Trophoblast cell (in vitro differentiated cells and primary cell): ENCODE measurements at regions not wholly inside any gene's neighbourhood (a gene's known extent, or its start where the extent isn't known, plus 50 kb on each side); places are given as distances from the start of the nearest gene placed in this dataset.

Experiments used
- DNase-seq, 2 donors: peaks; one replicate each; pipeline ENCODE4 v3.0.0-alpha.2; 2016
- H2AFZ ChIP-seq: 2 replicates; pipeline ENCODE4 v1.6.1; 2013; ENCODE audit warnings: low read length, moderate library complexity, mild to moderate bottlenecking; ENCODE audit not compliant: insufficient read depth, poor library complexity
- H2AK5ac ChIP-seq: 2 replicates; pipeline ENCODE4 v1.6.1; 2013; ENCODE audit warnings: mild to moderate bottlenecking, low read length
- H2BK120ac ChIP-seq: 2 replicates; pipeline ENCODE4 v1.6.1; 2013; ENCODE audit warnings: low read length, mild to moderate bottlenecking, moderate library complexity; ENCODE audit not compliant: insufficient read depth, poor library complexity
- H2BK12ac ChIP-seq: 2 replicates; pipeline ENCODE4 v1.6.1; 2013; ENCODE audit warnings: mild to moderate bottlenecking, low read length, moderate library complexity
- H2BK5ac ChIP-seq: 2 replicates; pipeline ENCODE4 v1.6.1; 2013; ENCODE audit warnings: low read length, low read depth, moderate library complexity, mild to moderate bottlenecking; ENCODE audit not compliant: poor library complexity
- H3K14ac ChIP-seq: 2 replicates; pipeline ENCODE4 v1.6.1; 2013; ENCODE audit warnings: mild to moderate bottlenecking, low read length
- H3K18ac ChIP-seq: 2 replicates; pipeline ENCODE4 v1.6.1; 2013; ENCODE audit warnings: mild to moderate bottlenecking, low read length
- H3K23ac ChIP-seq: 2 replicates; pipeline ENCODE4 v1.6.1; 2013; ENCODE audit warnings: low read length
- H3K27ac ChIP-seq: 2 replicates; pipeline ENCODE4 v1.5.1; 2013; ENCODE audit warnings: low read depth, mild to moderate bottlenecking, inconsistent platforms, low read length, moderate library complexity
- H3K27me3 ChIP-seq: 2 replicates; pipeline ENCODE4 v1.6.1; 2013; ENCODE audit warnings: inconsistent platforms, mild to moderate bottlenecking, low read length, moderate library complexity; ENCODE audit not compliant: insufficient read depth
- H3K36me3 ChIP-seq, 2 experiments: 1 replicate in 1 of 2; 2 replicates in 1 of 2; pipeline ENCODE4 v1.6.1; 2013; ENCODE audit warnings: low read length in 2 of 2, mild to moderate bottlenecking in 2 of 2, moderate library complexity in 1 of 2; ENCODE audit not compliant: insufficient read depth in 2 of 2, control insufficient read depth in 1 of 2
- H3K4ac ChIP-seq: 2 replicates; pipeline ENCODE4 v1.6.1; 2013; ENCODE audit warnings: low read depth, mild to moderate bottlenecking, low read length, moderate library complexity
- H3K4me1 ChIP-seq, 2 experiments: 1 replicate in 1 of 2; 2 replicates in 1 of 2; pipeline ENCODE4 v1.6.1; 2013; ENCODE audit warnings: low read length in 2 of 2, mild to moderate bottlenecking in 2 of 2, moderate library complexity in 1 of 2; ENCODE audit not compliant: insufficient read depth in 2 of 2, control insufficient read depth in 1 of 2
- H3K4me2 ChIP-seq: 2 replicates; pipeline ENCODE4 v1.6.1; 2013; ENCODE audit warnings: inconsistent platforms, mild to moderate bottlenecking, low read length, moderate library complexity
- H3K4me3 ChIP-seq: 2 replicates; pipeline ENCODE4 v1.5.1; 2013; ENCODE audit warnings: mild to moderate bottlenecking, low read depth, low read length, inconsistent platforms
- H3K79me1 ChIP-seq: one replicate; pipeline ENCODE4 v1.6.1; 2013; ENCODE audit warnings: low read length
- H3K79me2 ChIP-seq: 2 replicates; pipeline ENCODE4 v1.6.1; 2013; ENCODE audit warnings: low read length, mild to moderate bottlenecking; ENCODE audit not compliant: control insufficient read depth, insufficient read depth, poor library complexity
- H3K9ac ChIP-seq: 2 replicates; pipeline ENCODE4 v1.6.1; 2013; ENCODE audit warnings: mild to moderate bottlenecking, low read length
- H3K9me3 ChIP-seq: 2 replicates; pipeline ENCODE4 v1.6.1; 2013; ENCODE audit warnings: low read depth, mild to moderate bottlenecking, control low read depth, inconsistent platforms, low read length; ENCODE audit not compliant: insufficient read depth
- H4K12ac ChIP-seq: 2 replicates; pipeline ENCODE4 v1.6.1; 2013; ENCODE audit warnings: low read depth, mild to moderate bottlenecking, low read length, moderate library complexity
- H4K8ac ChIP-seq: 2 replicates; pipeline ENCODE4 v1.6.1; 2013; ENCODE audit warnings: low read depth, mild to moderate bottlenecking, low read length, moderate library complexity
- H4K91ac ChIP-seq: one replicate; pipeline ENCODE4 v1.6.1; 2013; ENCODE audit warnings: low read depth, mild to moderate bottlenecking, low read length, moderate library complexity
- WGBS: extraction: QIAGEN DNeasy Blood & Tissue Kit; methylation state at CpG from one replicate; pipeline ENCODE4 v1.1.7; 2013; ENCODE audit warnings: missing lambda C conversion rate; ENCODE audit not compliant: insufficient read length, insufficient coverage; ENCODE audit errors: extremely low coverage; 5-methylcytosine and 5-hydroxymethylcytosine counted together

- H2AFZ ChIP-seq: no peak overlapping the region
- H3K14ac ChIP-seq: no peak overlapping the region
- no peak overlapping the region for H3K9ac ChIP-seq
- no peak overlapping the region for H3K18ac ChIP-seq
- H2BK120ac ChIP-seq: no peak overlapping the region
- no peaks in the 10 kb centered on the region for H3K27me3 ChIP-seq
- no peak overlapping the region for H2BK12ac ChIP-seq
- no peak overlapping the region for H3K4me3 ChIP-seq
- H4K8ac ChIP-seq: no peak overlapping the region
- no peak overlapping the region for H3K23ac ChIP-seq
- WGBS: 100% methylated on average over 2 of the region's 6 CpGs
- H4K91ac ChIP-seq: no peak overlapping the region
- H4K12ac ChIP-seq: no peak overlapping the region
- no peaks in the 10 kb centered on the region for H3K9me3 ChIP-seq
- no peaks in the 10 kb centered on the region for H3K79me1 ChIP-seq
- no peaks in the 10 kb centered on the region for H3K79me2 ChIP-seq
- H3K4me2 ChIP-seq: no peak overlapping the region
- DNase-seq: no peak
- H3K36me3 ChIP-seq: no peaks in the 10 kb centered on the region
- no peak overlapping the region for H3K27ac ChIP-seq
- H2BK5ac ChIP-seq: no peak overlapping the region
- H2AK5ac ChIP-seq: no peak overlapping the region
- H3K4me1 ChIP-seq: no peaks in the 10 kb centered on the region
- no peak overlapping the region for H3K4ac ChIP-seq
Measured at GRCh38 chr12:18853570-18854366, 115.8 kb downstream of the CAPZA3 start.

GRCh38 chr12:18857656-18858055 lies 119.7 kb downstream of the CAPZA3 start:
- Histone ChIP-seq H3K9me3 (no peaks in the 10 kb centered on the region), H2BK5ac (no peak overlapping the region), H4K12ac (no peak overlapping the region), H4K91ac (no peak overlapping the region), H3K27me3 (no peaks in the 10 kb centered on the region), H3K4me1 (no peaks in the 10 kb centered on the region), H3K27ac (no peak overlapping the region), H2BK120ac (no peak overlapping the region), H2AK5ac (no peak overlapping the region), H3K79me1 (no peaks in the 10 kb centered on the region), H3K14ac (no peak overlapping the region), H2AFZ (no peak overlapping the region), H3K4ac (no peak overlapping the region), H3K18ac (no peak overlapping the region), H3K36me3 (no peaks in the 10 kb centered on the region), H3K4me3 (no peak overlapping the region), H3K23ac (no peak overlapping the region), H3K4me2 (no peak overlapping the region), H3K9ac (no peak overlapping the region), H4K8ac (no peak overlapping the region), H3K79me2 (no peaks in the 10 kb centered on the region), H2BK12ac (no peak overlapping the region)
- no peak for DNase-seq

- Histone ChIP-seq H3K27me3 (no peaks in the 10 kb centered on the region), H4K91ac (no peak overlapping the region), H3K4ac (no peak overlapping the region), H3K14ac (no peak overlapping the region), H2BK5ac (no peak overlapping the region), H3K36me3 (no peaks in the 10 kb centered on the region), H3K9me3 (no peaks in the 10 kb centered on the region), H2BK120ac (no peak overlapping the region), H4K8ac (no peak overlapping the region), H3K79me2 (no peaks in the 10 kb centered on the region), H2AK5ac (no peak overlapping the region), H3K9ac (no peak overlapping the region), H2BK12ac (no peak overlapping the region), H4K12ac (no peak overlapping the region), H3K23ac (no peak overlapping the region), H3K79me1 (no peaks in the 10 kb centered on the region), H3K4me1 (no peaks in the 10 kb centered on the region), H3K4me2 (no peak overlapping the region), H2AFZ (no peak overlapping the region), H3K27ac (no peak overlapping the region), H3K18ac (no peak overlapping the region), H3K4me3 (no peak overlapping the region)
- DNase-seq: no peak
- no CpG with 5 or more reads among the region's 1 CpG for WGBS
Measured at GRCh38 chr12:18859400-18859799, 121.5 kb downstream of the CAPZA3 start.

GRCh38 chr12:18861287-18861858 lies 123.5 kb downstream of the CAPZA3 start:
- no peak overlapping the region for H3K27ac ChIP-seq
- no peaks in the 10 kb centered on the region for H3K79me2 ChIP-seq
- no peaks in the 10 kb centered on the region for H3K36me3 ChIP-seq
- no peak overlapping the region for H4K91ac ChIP-seq
- H3K18ac ChIP-seq: no peak overlapping the region
- H2BK5ac ChIP-seq: no peak overlapping the region
- H3K79me1 ChIP-seq: no peaks in the 10 kb centered on the region
- H3K27me3 ChIP-seq: no peaks in the 10 kb centered on the region
- H4K8ac ChIP-seq: no peak overlapping the region
- H4K12ac ChIP-seq: no peak overlapping the region
- H3K4me2 ChIP-seq: no peak overlapping the region
- H2BK120ac ChIP-seq: no peak overlapping the region
- H3K4me1 ChIP-seq: no peaks in the 10 kb centered on the region
- no peak overlapping the region for H3K4me3 ChIP-seq
- no peak overlapping the region for H2AFZ ChIP-seq
- H2AK5ac ChIP-seq: no peak overlapping the region
- no peak overlapping the region for H2BK12ac ChIP-seq
- H3K9me3 ChIP-seq: no peaks in the 10 kb centered on the region
- no peak overlapping the region for H3K4ac ChIP-seq
- no peak overlapping the region for H3K14ac ChIP-seq
- no CpG with 5 or more reads among the region's 3 CpGs for WGBS
- no peak overlapping the region for H3K23ac ChIP-seq
- peak in 1 of 2 donors; percentile 74 for DNase-seq
- no peak overlapping the region for H3K9ac ChIP-seq
